ENCODE measurements at regions not wholly inside any gene's neighbourhood (a gene's known extent, or its start where the extent isn't known, plus 50 kb on each side); places are given as distances from the start of the nearest gene placed in this dataset.

DNA sequence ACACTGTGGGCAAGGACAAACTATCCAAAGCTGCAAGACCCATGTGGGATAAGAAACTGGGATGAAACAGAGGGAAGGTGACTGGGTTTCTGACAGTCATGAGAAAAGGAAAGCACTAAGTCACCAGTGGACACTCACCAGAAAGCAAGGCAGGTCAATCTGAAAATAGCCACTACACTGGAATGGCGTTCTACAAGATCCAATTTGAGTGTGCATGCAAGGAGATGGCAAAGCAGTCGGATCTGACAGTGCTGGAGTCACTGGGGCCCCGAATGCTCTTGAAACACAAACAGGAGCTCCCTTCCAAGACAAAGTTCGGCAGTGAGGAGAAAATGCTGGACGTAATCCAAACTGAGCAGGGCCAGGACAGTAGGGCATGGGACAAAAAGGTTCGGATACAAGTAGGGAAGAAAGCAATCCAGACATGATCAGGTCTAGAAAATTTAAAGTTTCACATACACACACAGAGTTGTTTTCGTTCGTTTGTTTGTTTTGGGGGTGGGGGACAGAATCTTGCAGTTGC, 95.5 kb downstream of the EOMES start:
- TF ChIP-seq, protein P1, sequence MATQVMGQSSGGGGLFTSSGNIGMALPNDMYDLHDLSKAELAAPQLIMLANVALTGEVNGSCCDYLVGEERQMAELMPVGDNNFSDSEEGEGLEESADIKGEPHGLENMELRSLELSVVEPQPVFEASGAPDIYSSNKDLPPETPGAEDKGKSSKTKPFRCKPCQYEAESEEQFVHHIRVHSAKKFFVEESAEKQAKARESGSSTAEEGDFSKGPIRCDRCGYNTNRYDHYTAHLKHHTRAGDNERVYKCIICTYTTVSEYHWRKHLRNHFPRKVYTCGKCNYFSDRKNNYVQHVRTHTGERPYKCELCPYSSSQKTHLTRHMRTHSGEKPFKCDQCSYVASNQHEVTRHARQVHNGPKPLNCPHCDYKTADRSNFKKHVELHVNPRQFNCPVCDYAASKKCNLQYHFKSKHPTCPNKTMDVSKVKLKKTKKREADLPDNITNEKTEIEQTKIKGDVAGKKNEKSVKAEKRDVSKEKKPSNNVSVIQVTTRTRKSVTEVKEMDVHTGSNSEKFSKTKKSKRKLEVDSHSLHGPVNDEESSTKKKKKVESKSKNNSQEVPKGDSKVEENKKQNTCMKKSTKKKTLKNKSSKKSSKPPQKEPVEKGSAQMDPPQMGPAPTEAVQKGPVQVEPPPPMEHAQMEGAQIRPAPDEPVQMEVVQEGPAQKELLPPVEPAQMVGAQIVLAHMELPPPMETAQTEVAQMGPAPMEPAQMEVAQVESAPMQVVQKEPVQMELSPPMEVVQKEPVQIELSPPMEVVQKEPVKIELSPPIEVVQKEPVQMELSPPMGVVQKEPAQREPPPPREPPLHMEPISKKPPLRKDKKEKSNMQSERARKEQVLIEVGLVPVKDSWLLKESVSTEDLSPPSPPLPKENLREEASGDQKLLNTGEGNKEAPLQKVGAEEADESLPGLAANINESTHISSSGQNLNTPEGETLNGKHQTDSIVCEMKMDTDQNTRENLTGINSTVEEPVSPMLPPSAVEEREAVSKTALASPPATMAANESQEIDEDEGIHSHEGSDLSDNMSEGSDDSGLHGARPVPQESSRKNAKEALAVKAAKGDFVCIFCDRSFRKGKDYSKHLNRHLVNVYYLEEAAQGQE (IDR thresholded peaks at IDR 0.05; ENCODE audit: insufficient replicate concordance, low read depth), result no peak
- TF ChIP-seq, protein P2, sequence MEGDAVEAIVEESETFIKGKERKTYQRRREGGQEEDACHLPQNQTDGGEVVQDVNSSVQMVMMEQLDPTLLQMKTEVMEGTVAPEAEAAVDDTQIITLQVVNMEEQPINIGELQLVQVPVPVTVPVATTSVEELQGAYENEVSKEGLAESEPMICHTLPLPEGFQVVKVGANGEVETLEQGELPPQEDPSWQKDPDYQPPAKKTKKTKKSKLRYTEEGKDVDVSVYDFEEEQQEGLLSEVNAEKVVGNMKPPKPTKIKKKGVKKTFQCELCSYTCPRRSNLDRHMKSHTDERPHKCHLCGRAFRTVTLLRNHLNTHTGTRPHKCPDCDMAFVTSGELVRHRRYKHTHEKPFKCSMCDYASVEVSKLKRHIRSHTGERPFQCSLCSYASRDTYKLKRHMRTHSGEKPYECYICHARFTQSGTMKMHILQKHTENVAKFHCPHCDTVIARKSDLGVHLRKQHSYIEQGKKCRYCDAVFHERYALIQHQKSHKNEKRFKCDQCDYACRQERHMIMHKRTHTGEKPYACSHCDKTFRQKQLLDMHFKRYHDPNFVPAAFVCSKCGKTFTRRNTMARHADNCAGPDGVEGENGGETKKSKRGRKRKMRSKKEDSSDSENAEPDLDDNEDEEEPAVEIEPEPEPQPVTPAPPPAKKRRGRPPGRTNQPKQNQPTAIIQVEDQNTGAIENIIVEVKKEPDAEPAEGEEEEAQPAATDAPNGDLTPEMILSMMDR (IDR thresholded peaks at IDR 0.05; ENCODE audit: insufficient read depth, low read length), result no peak
